ENCODE measurements at regions not wholly inside any gene's neighbourhood (a gene's known extent, or its start where the extent isn't known, plus 50 kb on each side); places are given as distances from the start of the nearest gene placed in this dataset.

DNA sequence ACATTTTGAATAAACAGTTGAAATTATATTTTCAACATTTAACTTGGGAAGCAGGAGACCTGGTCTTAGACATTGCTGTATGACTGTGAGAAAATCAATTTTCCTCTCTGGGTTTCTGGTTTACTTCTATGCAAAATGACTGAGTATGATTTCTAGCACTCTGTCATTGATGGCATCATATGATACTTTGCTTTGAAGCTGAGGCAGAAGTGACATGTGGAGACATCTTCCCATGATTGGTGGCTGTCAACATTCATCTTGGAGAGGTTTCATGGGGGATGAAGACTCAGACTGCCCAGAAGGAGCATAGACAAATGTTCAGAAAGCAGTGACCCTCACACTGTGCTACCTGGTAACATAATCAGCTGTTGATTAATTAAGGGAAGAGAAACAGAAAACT lies 477.9 kb downstream of the PDCD6IP start:
- no TSS peak for BruUV-seq (replicated peaks)
- Histone ChIP-seq H3K4me3 (ENCODE audit: low read depth in 2 of 2, low read length in 2 of 2) (no peak overlapping the region), H3K36me3 (ENCODE audit: control insufficient read depth, insufficient read depth, low read length) (no peaks in the 10 kb centered on the region), H3K9me3 (ENCODE audit: control insufficient read depth, insufficient read depth, low read depth, low read length) (no peaks in the 10 kb centered on the region), H3K27ac (ENCODE audit: low read length) (no peak overlapping the region), H3K27me3 (ENCODE audit: control insufficient read depth, insufficient read depth, low read length) (no peaks in the 10 kb centered on the region), H3K4me1 (ENCODE audit: control insufficient read depth, insufficient read depth, low read length) (no peaks in the 10 kb centered on the region)
- intact Hi-C loops (cut with micrococcal nuclease; ENCODE audit: unreplicated experiment): no loop called here
- in situ Hi-C loops (cut with HindIII; ENCODE audit: low pct_unique_long_range_greater_than_20kb, low sequenced_read_pairs): no loop called here
- no peak for TF ChIP-seq TCF7L2 (IDR thresholded peaks at IDR 0.05; ENCODE audit: low read depth, low read length)
- CTCF ChIA-PET: no interaction called here
- no peak for ATAC-seq
- POLR2A ChIA-PET: no interaction called here
- DNase-seq (ENCODE audit: low read depth, low spot score): no peak

DNA sequence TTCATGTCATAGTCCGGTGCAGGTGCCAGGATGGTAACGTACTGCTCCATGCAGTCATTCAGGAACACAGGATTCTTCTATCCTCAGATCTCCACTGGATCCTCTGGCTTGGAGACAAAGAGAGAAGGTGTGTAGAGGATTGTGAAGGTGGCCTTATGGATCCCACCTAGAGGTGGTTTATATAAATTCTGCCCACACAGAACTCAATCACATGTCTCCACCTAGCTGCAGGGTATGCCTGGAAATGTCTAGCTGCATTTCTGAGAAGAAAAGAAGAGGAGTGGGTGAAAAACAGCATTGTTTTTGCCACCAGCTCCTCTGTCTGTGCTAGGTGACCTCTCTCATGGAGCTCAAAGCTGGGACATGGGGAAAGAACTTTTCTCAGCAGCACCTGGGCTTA lies 478.7 kb downstream of the PDCD6IP start:
- H3K4me1 ChIP-seq (ENCODE audit: control insufficient read depth, insufficient read depth, low read length): no peaks in the 10 kb centered on the region
- no peaks in the 10 kb centered on the region for H3K36me3 ChIP-seq (ENCODE audit: control insufficient read depth, insufficient read depth, low read length)
- intact Hi-C loops (cut with micrococcal nuclease; ENCODE audit: unreplicated experiment) (no loop called here), in situ Hi-C loops (cut with HindIII; ENCODE audit: low pct_unique_long_range_greater_than_20kb, low sequenced_read_pairs) (no loop called here)
- TF ChIP-seq, protein P1, sequence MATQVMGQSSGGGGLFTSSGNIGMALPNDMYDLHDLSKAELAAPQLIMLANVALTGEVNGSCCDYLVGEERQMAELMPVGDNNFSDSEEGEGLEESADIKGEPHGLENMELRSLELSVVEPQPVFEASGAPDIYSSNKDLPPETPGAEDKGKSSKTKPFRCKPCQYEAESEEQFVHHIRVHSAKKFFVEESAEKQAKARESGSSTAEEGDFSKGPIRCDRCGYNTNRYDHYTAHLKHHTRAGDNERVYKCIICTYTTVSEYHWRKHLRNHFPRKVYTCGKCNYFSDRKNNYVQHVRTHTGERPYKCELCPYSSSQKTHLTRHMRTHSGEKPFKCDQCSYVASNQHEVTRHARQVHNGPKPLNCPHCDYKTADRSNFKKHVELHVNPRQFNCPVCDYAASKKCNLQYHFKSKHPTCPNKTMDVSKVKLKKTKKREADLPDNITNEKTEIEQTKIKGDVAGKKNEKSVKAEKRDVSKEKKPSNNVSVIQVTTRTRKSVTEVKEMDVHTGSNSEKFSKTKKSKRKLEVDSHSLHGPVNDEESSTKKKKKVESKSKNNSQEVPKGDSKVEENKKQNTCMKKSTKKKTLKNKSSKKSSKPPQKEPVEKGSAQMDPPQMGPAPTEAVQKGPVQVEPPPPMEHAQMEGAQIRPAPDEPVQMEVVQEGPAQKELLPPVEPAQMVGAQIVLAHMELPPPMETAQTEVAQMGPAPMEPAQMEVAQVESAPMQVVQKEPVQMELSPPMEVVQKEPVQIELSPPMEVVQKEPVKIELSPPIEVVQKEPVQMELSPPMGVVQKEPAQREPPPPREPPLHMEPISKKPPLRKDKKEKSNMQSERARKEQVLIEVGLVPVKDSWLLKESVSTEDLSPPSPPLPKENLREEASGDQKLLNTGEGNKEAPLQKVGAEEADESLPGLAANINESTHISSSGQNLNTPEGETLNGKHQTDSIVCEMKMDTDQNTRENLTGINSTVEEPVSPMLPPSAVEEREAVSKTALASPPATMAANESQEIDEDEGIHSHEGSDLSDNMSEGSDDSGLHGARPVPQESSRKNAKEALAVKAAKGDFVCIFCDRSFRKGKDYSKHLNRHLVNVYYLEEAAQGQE (IDR thresholded peaks at IDR 0.05; ENCODE audit: insufficient read depth in 1 of 2, low read depth in 2 of 2, low read length in 1 of 2): no peak
- TF ChIP-seq, protein P2, sequence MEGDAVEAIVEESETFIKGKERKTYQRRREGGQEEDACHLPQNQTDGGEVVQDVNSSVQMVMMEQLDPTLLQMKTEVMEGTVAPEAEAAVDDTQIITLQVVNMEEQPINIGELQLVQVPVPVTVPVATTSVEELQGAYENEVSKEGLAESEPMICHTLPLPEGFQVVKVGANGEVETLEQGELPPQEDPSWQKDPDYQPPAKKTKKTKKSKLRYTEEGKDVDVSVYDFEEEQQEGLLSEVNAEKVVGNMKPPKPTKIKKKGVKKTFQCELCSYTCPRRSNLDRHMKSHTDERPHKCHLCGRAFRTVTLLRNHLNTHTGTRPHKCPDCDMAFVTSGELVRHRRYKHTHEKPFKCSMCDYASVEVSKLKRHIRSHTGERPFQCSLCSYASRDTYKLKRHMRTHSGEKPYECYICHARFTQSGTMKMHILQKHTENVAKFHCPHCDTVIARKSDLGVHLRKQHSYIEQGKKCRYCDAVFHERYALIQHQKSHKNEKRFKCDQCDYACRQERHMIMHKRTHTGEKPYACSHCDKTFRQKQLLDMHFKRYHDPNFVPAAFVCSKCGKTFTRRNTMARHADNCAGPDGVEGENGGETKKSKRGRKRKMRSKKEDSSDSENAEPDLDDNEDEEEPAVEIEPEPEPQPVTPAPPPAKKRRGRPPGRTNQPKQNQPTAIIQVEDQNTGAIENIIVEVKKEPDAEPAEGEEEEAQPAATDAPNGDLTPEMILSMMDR (IDR thresholded peaks at IDR 0.05): 0 out of 2 replicates have a peak, but pooled peaks have one; percentile 16
- no peaks in the 10 kb centered on the region for H3K27me3 ChIP-seq (ENCODE audit: control insufficient read depth, insufficient read depth, low read length)
- ChIA-PET CTCF (no interaction called here), POLR2A (no interaction called here)
- H3K4me3 ChIP-seq (ENCODE audit: low read depth in 2 of 2, low read length in 2 of 2): no peak overlapping the region
- H3K9me3 ChIP-seq (ENCODE audit: control insufficient read depth, insufficient read depth, low read depth, low read length): no peaks in the 10 kb centered on the region
- ATAC-seq: no peak
- no TSS peak for BruUV-seq (replicated peaks)
- no peak for DNase-seq (ENCODE audit: low read depth, low spot score)
- H3K27ac ChIP-seq (ENCODE audit: low read length): no peak overlapping the region

DNA sequence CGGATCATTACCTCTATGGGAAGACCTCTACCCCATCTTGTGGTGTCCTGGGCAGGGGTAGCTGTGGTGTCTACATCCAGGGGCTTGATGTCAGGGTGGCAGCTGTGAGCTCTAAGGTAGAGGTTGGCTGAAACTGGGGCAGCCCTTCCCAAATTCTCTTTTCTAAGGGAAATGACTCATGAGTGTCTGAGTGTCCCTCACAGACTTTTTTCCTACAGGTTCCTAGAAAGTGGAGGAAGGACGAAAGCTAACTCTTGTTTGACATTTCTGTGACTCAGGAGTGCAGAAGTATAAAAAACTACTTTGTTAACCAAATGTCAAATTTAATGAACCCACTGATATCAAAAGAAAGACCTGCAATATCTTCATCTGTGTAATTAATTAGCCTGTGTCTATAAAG lies 481.5 kb downstream of the PDCD6IP start:
- no peak overlapping the region for H3K4me3 ChIP-seq (ENCODE audit: low read depth in 2 of 2, low read length in 2 of 2)
- no peaks in the 10 kb centered on the region for H3K27me3 ChIP-seq (ENCODE audit: control insufficient read depth, insufficient read depth, low read length)
- in situ Hi-C loops (cut with HindIII; ENCODE audit: low pct_unique_long_range_greater_than_20kb, low sequenced_read_pairs) (no loop called here), intact Hi-C loops (cut with micrococcal nuclease; ENCODE audit: unreplicated experiment) (no loop called here)
- ChIA-PET CTCF (no interaction called here), POLR2A (no interaction called here)
- H3K4me1 ChIP-seq (ENCODE audit: control insufficient read depth, insufficient read depth, low read length): no peaks in the 10 kb centered on the region
- BruUV-seq (replicated peaks): no TSS peak
- no peaks in the 10 kb centered on the region for H3K9me3 ChIP-seq (ENCODE audit: control insufficient read depth, insufficient read depth, low read depth, low read length)
- ATAC-seq: no peak
- no peak overlapping the region for H3K27ac ChIP-seq (ENCODE audit: low read length)
- no peaks in the 10 kb centered on the region for H3K36me3 ChIP-seq (ENCODE audit: control insufficient read depth, insufficient read depth, low read length)
- TF ChIP-seq TCF7L2 (IDR thresholded peaks at IDR 0.05; ENCODE audit: low read depth, low read length): no peak
- DNase-seq (ENCODE audit: low read depth, low spot score): no peak

DNA sequence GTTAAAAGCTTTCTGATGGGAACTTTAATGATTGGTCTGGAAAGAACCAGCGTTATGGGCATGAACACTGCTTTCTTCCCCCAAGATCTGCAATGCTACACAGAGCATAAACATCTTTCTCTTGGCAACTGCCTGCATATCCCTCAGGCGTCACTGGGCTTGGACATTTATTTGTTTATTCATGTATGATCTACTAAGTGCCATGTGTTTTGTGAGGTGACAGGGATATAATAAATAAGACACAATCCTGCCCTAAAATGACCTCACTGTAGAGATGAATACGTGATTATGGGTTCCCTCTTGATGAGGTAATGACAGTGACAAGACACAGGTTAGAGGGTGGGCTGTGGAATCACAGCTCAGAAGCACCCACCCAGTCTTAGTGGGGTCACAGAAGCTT lies 485.3 kb downstream of the PDCD6IP start:
- ATAC-seq (no peak), DNase-seq (ENCODE audit: low read depth, low spot score) (no peak)
- intact Hi-C loops (cut with micrococcal nuclease; ENCODE audit: unreplicated experiment) (no loop called here), in situ Hi-C loops (cut with HindIII; ENCODE audit: low pct_unique_long_range_greater_than_20kb, low sequenced_read_pairs) (no loop called here)
- BruUV-seq (replicated peaks): no TSS peak
- no peaks in the 10 kb centered on the region for H3K9me3 ChIP-seq (ENCODE audit: control insufficient read depth, insufficient read depth, low read depth, low read length)
- H3K4me3 ChIP-seq (ENCODE audit: low read depth in 2 of 2, low read length in 2 of 2): no peak overlapping the region
- POLR2A ChIA-PET: no interaction called here
- H3K36me3 ChIP-seq (ENCODE audit: control insufficient read depth, insufficient read depth, low read length): no peaks in the 10 kb centered on the region
- H3K27ac ChIP-seq (ENCODE audit: low read length): no peak overlapping the region
- TF ChIP-seq SIN3A (IDR thresholded peaks at IDR 0.05; ENCODE audit: borderline replicate concordance, insufficient read depth, low read depth, low read length) (no peak), POLR2AphosphoS5 (IDR thresholded peaks at IDR 0.05; ENCODE audit: low read depth, low read length) (no peak), TCF7L2 (IDR thresholded peaks at IDR 0.05; ENCODE audit: low read depth, low read length) (no peak)
- TF ChIP-seq, protein P2 (IDR thresholded peaks at IDR 0.05): no peak
- TF ChIP-seq, protein P1 (IDR thresholded peaks at IDR 0.05; ENCODE audit: insufficient read depth in 1 of 2, low read depth in 2 of 2, low read length in 1 of 2): no peak
- H3K27me3 ChIP-seq (ENCODE audit: control insufficient read depth, insufficient read depth, low read length): no peaks in the 10 kb centered on the region
- no peaks in the 10 kb centered on the region for H3K4me1 ChIP-seq (ENCODE audit: control insufficient read depth, insufficient read depth, low read length)
- CTCF ChIA-PET: no interaction called here
